ENCODE measurements at regions not wholly inside any gene's neighbourhood (a gene's known extent, or its start where the extent isn't known, plus 50 kb on each side); places are given as distances from the start of the nearest gene placed in this dataset.
"Not testable (repeated sequence)": the region's sequence is repeated elsewhere in the genome, so short reads cannot be mapped to it uniquely, and the experiment has no call there.

- Histone ChIP-seq H3K79me2 (ENCODE audit: control insufficient read depth, insufficient read depth, low read length) (no peaks in the 10 kb centered on the region), H3K4me1 (ENCODE audit: control insufficient read depth, extremely low read depth, insufficient read depth, low read length) (no peaks in the 10 kb centered on the region), H3K27me3 (ENCODE audit: control insufficient read depth, insufficient read depth, low read length) (no peaks in the 10 kb centered on the region), H2AFZ (ENCODE audit: low read length) (no peak overlapping the region), H3K27ac (ENCODE audit: insufficient read depth, low read length) (no peak overlapping the region), H3K9ac (ENCODE audit: insufficient read depth, low read length) (no peak overlapping the region), H3K36me3 (ENCODE audit: control insufficient read depth, insufficient read depth, low read length) (no peaks in the 10 kb centered on the region), H4K20me1 (ENCODE audit: control insufficient read depth, extremely low read depth, insufficient read depth, low read length) (no peaks in the 10 kb centered on the region), H3K4me3 (replicated peaks in 1 of 4; ENCODE audit: control extremely low read depth in 1 of 4, insufficient read depth in 1 of 4, low read depth in 3 of 4, low read length in 4 of 4) (no peak overlapping the region), H3K9me3 (ENCODE audit: control insufficient read depth, insufficient read depth, low read depth, low read length) (no peaks in the 10 kb centered on the region), H3K4me2 (ENCODE audit: extremely low read depth, insufficient read depth, low read length) (no peak overlapping the region)
- DNase-seq (ENCODE audit: low read depth in 2 of 2): no peak
- TF ChIP-seq CTCF (conservative IDR thresholded peaks at IDR 0.05 in 1 of 2, IDR thresholded peaks at IDR 0.05 in 1 of 2; ENCODE audit: low read depth in 1 of 2, low read length in 2 of 2): no peak
- no peak for TF ChIP-seq EZH2 (IDR thresholded peaks at IDR 0.05; ENCODE audit: low read length, missing control alignments)
These were observed 74.9 kb downstream of the TDRD15 start for GRCh38 chr2:21198637-21199036.

GRCh38 chr2:21203976-21204375 lies 80.2 kb downstream of the TDRD15 start:
- H3K4me1 ChIP-seq (ENCODE audit: control insufficient read depth, extremely low read depth, insufficient read depth, low read length): no peaks in the 10 kb centered on the region
- no peaks in the 10 kb centered on the region for H4K20me1 ChIP-seq (ENCODE audit: control insufficient read depth, extremely low read depth, insufficient read depth, low read length)
- DNase-seq (ENCODE audit: low read depth in 2 of 2): no peak
- H3K79me2 ChIP-seq (ENCODE audit: control insufficient read depth, insufficient read depth, low read length): no peaks in the 10 kb centered on the region
- no peak overlapping the region for H3K4me3 ChIP-seq (replicated peaks in 1 of 4; ENCODE audit: control extremely low read depth in 1 of 4, insufficient read depth in 1 of 4, low read depth in 3 of 4, low read length in 4 of 4)
- H3K36me3 ChIP-seq (ENCODE audit: control insufficient read depth, insufficient read depth, low read length): no peaks in the 10 kb centered on the region
- no peak overlapping the region for H3K4me2 ChIP-seq (ENCODE audit: extremely low read depth, insufficient read depth, low read length)
- H3K9me3 ChIP-seq (ENCODE audit: control insufficient read depth, insufficient read depth, low read depth, low read length): no peaks in the 10 kb centered on the region
- H3K9ac ChIP-seq (ENCODE audit: insufficient read depth, low read length): no peak overlapping the region
- no peak overlapping the region for H2AFZ ChIP-seq (ENCODE audit: low read length)
- TF ChIP-seq CTCF (conservative IDR thresholded peaks at IDR 0.05 in 1 of 2, IDR thresholded peaks at IDR 0.05 in 1 of 2; ENCODE audit: low read depth in 1 of 2, low read length in 2 of 2) (no peak), EZH2 (IDR thresholded peaks at IDR 0.05; ENCODE audit: low read length, missing control alignments) (no peak)
- H3K27me3 ChIP-seq (ENCODE audit: control insufficient read depth, insufficient read depth, low read length): no peaks in the 10 kb centered on the region
- no peak overlapping the region for H3K27ac ChIP-seq (ENCODE audit: insufficient read depth, low read length)

- not testable (repeated sequence) for H3K36me3 ChIP-seq (ENCODE audit: control insufficient read depth, insufficient read depth, low read length); H3K27ac ChIP-seq (ENCODE audit: insufficient read depth, low read length); H4K20me1 ChIP-seq (ENCODE audit: control insufficient read depth, extremely low read depth, insufficient read depth, low read length); H3K4me2 ChIP-seq (ENCODE audit: extremely low read depth, insufficient read depth, low read length); H3K9ac ChIP-seq (ENCODE audit: insufficient read depth, low read length); H3K9me3 ChIP-seq (ENCODE audit: control insufficient read depth, insufficient read depth, low read depth, low read length); DNase-seq (ENCODE audit: low read depth in 2 of 2); H3K4me3 ChIP-seq (replicated peaks in 1 of 4; ENCODE audit: control extremely low read depth in 1 of 4, insufficient read depth in 1 of 4, low read depth in 3 of 4, low read length in 4 of 4); H3K79me2 ChIP-seq (ENCODE audit: control insufficient read depth, insufficient read depth, low read length); H2AFZ ChIP-seq (ENCODE audit: low read length); H3K4me1 ChIP-seq (ENCODE audit: control insufficient read depth, extremely low read depth, insufficient read depth, low read length); H3K27me3 ChIP-seq (ENCODE audit: control insufficient read depth, insufficient read depth, low read length)
These were observed 90.3 kb downstream of the TDRD15 start for GRCh38 chr2:21214085-21214484.

- no peak overlapping the region for H3K4me3 ChIP-seq (replicated peaks in 1 of 4; ENCODE audit: control extremely low read depth in 1 of 4, insufficient read depth in 1 of 4, low read depth in 3 of 4, low read length in 4 of 4)
- no peak overlapping the region for H3K9ac ChIP-seq (ENCODE audit: insufficient read depth, low read length)
- H3K27ac ChIP-seq (ENCODE audit: insufficient read depth, low read length): no peak overlapping the region
- no peak overlapping the region for H2AFZ ChIP-seq (ENCODE audit: low read length)
- no peaks in the 10 kb centered on the region for H3K36me3 ChIP-seq (ENCODE audit: control insufficient read depth, insufficient read depth, low read length)
- no peaks in the 10 kb centered on the region for H3K27me3 ChIP-seq (ENCODE audit: control insufficient read depth, insufficient read depth, low read length)
- H3K79me2 ChIP-seq (ENCODE audit: control insufficient read depth, insufficient read depth, low read length): no peaks in the 10 kb centered on the region
- TF ChIP-seq CTCF (conservative IDR thresholded peaks at IDR 0.05 in 1 of 2, IDR thresholded peaks at IDR 0.05 in 1 of 2; ENCODE audit: low read depth in 1 of 2, low read length in 2 of 2) (no peak), EZH2 (IDR thresholded peaks at IDR 0.05; ENCODE audit: low read length, missing control alignments) (no peak)
- no peak overlapping the region for H3K4me2 ChIP-seq (ENCODE audit: extremely low read depth, insufficient read depth, low read length)
- no peaks in the 10 kb centered on the region for H3K4me1 ChIP-seq (ENCODE audit: control insufficient read depth, extremely low read depth, insufficient read depth, low read length)
- H4K20me1 ChIP-seq (ENCODE audit: control insufficient read depth, extremely low read depth, insufficient read depth, low read length): no peaks in the 10 kb centered on the region
- no peak for DNase-seq (ENCODE audit: low read depth in 2 of 2)
- H3K9me3 ChIP-seq (ENCODE audit: control insufficient read depth, insufficient read depth, low read depth, low read length): no peaks in the 10 kb centered on the region
These were observed 93.7 kb downstream of the TDRD15 start for GRCh38 chr2:21217442-21217841.
